ENCODE measurements at regions not wholly inside any gene's neighbourhood (a gene's known extent, or its start where the extent isn't known, plus 50 kb on each side); places are given as distances from the start of the nearest gene placed in this dataset.

GRCh38 chr2:101540518-101540917 is 65.6 kb upstream of the RFX8 start:
- Mint-ChIP-seq H3K27me3 (ENCODE audit: low read depth in 2 of 2) (peaks cover 16% of the 10 kb centered on the region in 2 donors), H3K9me3 (no peaks in the 10 kb centered on the region), H3K4me3 (no peak overlapping the region), H3K27ac (no peak overlapping the region), H3K4me1 (no peaks in the 10 kb centered on the region), H3K36me3 (no peaks in the 10 kb centered on the region)
- intact Hi-C loops (cut with micrococcal nuclease), result no loop called here
- no peaks in the 10 kb centered on the region for H3K4me1 ChIP-seq (ENCODE audit: control insufficient read depth, insufficient read depth, low read length)
- ATAC-seq, result no peak
- DNase-seq, result no peak
- 77% methylated on average over 2 of the region's 3 CpGs for WGBS (ENCODE audit: insufficient coverage)
- no peaks in the 10 kb centered on the region for H3K9me3 ChIP-seq (ENCODE audit: control insufficient read depth, insufficient read depth, low read length)
- no peak overlapping the region for H3K27ac ChIP-seq (ENCODE audit: low read length)
- H3K4me3 ChIP-seq (ENCODE audit: low read length), result no peak overlapping the region
- peaks cover 3% of the 10 kb centered on the region for H3K27me3 ChIP-seq (ENCODE audit: control insufficient read depth, insufficient read depth, low read length)
- TF ChIP-seq CTCF (IDR thresholded peaks at IDR 0.05), result no peak
- H3K36me3 ChIP-seq (ENCODE audit: control insufficient read depth, insufficient read depth, low read length), result no peaks in the 10 kb centered on the region

DNA sequence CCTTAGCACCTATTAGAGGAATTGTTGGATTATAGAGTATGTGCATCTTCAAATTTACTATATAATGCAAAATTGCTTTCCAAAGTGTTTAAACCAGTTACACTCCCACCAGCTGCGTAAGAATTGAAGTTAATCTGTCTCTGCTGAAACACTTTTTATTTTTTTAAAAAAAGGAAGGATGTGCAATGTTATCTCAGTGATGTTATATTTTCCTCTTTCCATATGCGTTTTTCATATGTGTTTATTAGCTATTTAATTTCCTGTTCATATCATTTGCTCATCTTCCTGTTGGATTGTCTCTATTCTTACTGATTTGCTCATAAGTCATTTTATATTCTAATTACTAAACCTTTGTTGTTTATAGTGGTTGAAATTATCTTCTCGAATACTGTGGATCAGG is 63.2 kb upstream of the RFX8 start:
- Mint-ChIP-seq H3K9me3 (no peaks in the 10 kb centered on the region), H3K27ac (no peak overlapping the region), H3K4me3 (no peak overlapping the region), H3K36me3 (no peaks in the 10 kb centered on the region), H3K27me3 (ENCODE audit: low read depth in 2 of 2) (peaks cover 5 to 8% of the 10 kb centered on the region in 2 donors), H3K4me1 (no peaks in the 10 kb centered on the region)
- no peak for TF ChIP-seq CTCF (IDR thresholded peaks at IDR 0.05)
- DNase-seq (no peak), ATAC-seq (no peak)
- Histone ChIP-seq H3K4me1 (ENCODE audit: control insufficient read depth, insufficient read depth, low read length) (no peaks in the 10 kb centered on the region), H3K27me3 (ENCODE audit: control insufficient read depth, insufficient read depth, low read length) (peaks cover 3% of the 10 kb centered on the region), H3K4me3 (ENCODE audit: low read length) (no peak overlapping the region), H3K27ac (ENCODE audit: low read length) (no peak overlapping the region), H3K36me3 (ENCODE audit: control insufficient read depth, insufficient read depth, low read length) (no peaks in the 10 kb centered on the region), H3K9me3 (ENCODE audit: control insufficient read depth, insufficient read depth, low read length) (no peaks in the 10 kb centered on the region)
- WGBS (ENCODE audit: insufficient coverage), result no CpG with 5 or more reads among the region's 3 CpGs
- intact Hi-C loops (cut with micrococcal nuclease), result no loop called here

GRCh38 chr2:101534149-101534611 is 59.3 kb upstream of the RFX8 start:
- Histone ChIP-seq H3K4me3 (ENCODE audit: low read length) (no peak overlapping the region), H3K27ac (ENCODE audit: low read length) (no peak overlapping the region), H3K36me3 (ENCODE audit: control insufficient read depth, insufficient read depth, low read length) (no peaks in the 10 kb centered on the region), H3K9me3 (ENCODE audit: control insufficient read depth, insufficient read depth, low read length) (no peaks in the 10 kb centered on the region), H3K4me1 (ENCODE audit: control insufficient read depth, insufficient read depth, low read length) (no peaks in the 10 kb centered on the region), H3K27me3 (ENCODE audit: control insufficient read depth, insufficient read depth, low read length) (no peaks in the 10 kb centered on the region)
- intact Hi-C loops (cut with micrococcal nuclease), result no loop called here
- Mint-ChIP-seq H3K27ac (no peak overlapping the region), H3K4me1 (no peaks in the 10 kb centered on the region), H3K9me3 (no peaks in the 10 kb centered on the region), H3K36me3 (no peaks in the 10 kb centered on the region), H3K27me3 (ENCODE audit: low read depth in 2 of 2) (peaks cover 5 to 8% of the 10 kb centered on the region in 2 donors), H3K4me3 (no peak overlapping the region)
- ATAC-seq (no peak), DNase-seq (no peak)
- no peak for TF ChIP-seq CTCF (IDR thresholded peaks at IDR 0.05)
- WGBS (ENCODE audit: insufficient coverage), result 79% methylated on average over 9 of the region's 9 CpGs

DNA sequence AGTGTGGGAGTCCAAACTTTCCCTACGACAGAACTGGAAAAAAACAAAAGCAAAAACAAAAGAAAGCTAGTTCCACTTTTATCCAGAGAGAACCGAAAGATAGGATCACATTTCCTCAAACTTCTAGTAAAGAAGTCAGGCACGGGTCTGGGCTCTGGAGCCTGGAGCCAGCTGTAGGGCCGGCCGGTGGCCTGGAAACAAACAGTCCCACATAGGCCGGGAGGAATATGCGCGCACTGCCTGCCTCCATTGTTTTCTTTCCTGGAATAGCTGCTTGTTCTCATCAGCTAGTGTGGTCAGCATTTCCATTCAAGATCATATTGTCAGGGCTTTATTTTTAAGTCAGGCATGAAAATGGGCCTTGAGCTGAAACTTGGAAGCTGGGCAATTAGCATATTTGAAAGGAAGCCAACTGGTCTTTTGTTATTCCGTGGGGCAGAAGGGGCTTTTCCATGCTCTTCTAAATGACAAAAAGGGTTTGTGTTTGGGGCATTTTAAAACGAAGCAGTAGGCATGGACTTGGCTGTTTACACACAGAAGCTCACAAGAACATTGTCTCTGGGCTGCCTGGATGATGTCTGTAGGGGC is 58.7 kb upstream of the RFX8 start:
- H3K4me3 ChIP-seq (ENCODE audit: low read length), result no peak overlapping the region

More for the DNA sequence above, 58.7 kb upstream of the RFX8 start:
- H3K36me3 Mint-ChIP-seq, result no peaks in the 10 kb centered on the region
- H3K9me3 ChIP-seq (ENCODE audit: control insufficient read depth, insufficient read depth, low read length), result no peaks in the 10 kb centered on the region
- H3K4me1 ChIP-seq (ENCODE audit: control insufficient read depth, insufficient read depth, low read length), result no peaks in the 10 kb centered on the region
- no peaks in the 10 kb centered on the region for H3K36me3 ChIP-seq (ENCODE audit: control insufficient read depth, insufficient read depth, low read length)
- 87% methylated on average over 10 of the region's 10 CpGs for WGBS (ENCODE audit: insufficient coverage)
- no peak overlapping the region for H3K27ac ChIP-seq (ENCODE audit: low read length)
- H3K27ac Mint-ChIP-seq, result no peak overlapping the region
- ATAC-seq (no peak), DNase-seq (no peak)
- no peak overlapping the region for H3K4me3 Mint-ChIP-seq
- no peaks in the 10 kb centered on the region for H3K9me3 Mint-ChIP-seq
- no peak for TF ChIP-seq CTCF (IDR thresholded peaks at IDR 0.05)
- intact Hi-C loops (cut with micrococcal nuclease), result no loop called here
- H3K27me3 Mint-ChIP-seq (ENCODE audit: low read depth in 2 of 2), result peaks cover 5% of the 10 kb centered on the region in 2 donors
- no peaks in the 10 kb centered on the region for H3K27me3 ChIP-seq (ENCODE audit: control insufficient read depth, insufficient read depth, low read length)
- H3K4me1 Mint-ChIP-seq, result no peaks in the 10 kb centered on the region

All from natural killer cell (primary cell).